Smooth muscle cell (in vitro differentiated cells): ENCODE measurements at regions not wholly inside any gene's neighbourhood (a gene's known extent, or its start where the extent isn't known, plus 50 kb on each side); places are given as distances from the start of the nearest gene placed in this dataset.

Experiments used
- DNase-seq: peaks from one replicate; lab custom pipeline; 2025; ENCODE audit not compliant: unreplicated experiment; lab: John Stamatoyannopoulos, UW
- H2AFZ ChIP-seq: fragments of 200-600 bp; sonication (generic); 2 replicates; pipeline ENCODE4 v1.6.0; 2016; ENCODE audit warnings: antibody characterized with exemption, low read depth, mild to moderate bottlenecking
- H3F3A ChIP-seq: fragments of 200-600 bp; sonication (generic); 2 replicates; pipeline ENCODE4 v1.6.0; 2017; ENCODE audit warnings: antibody characterized with exemption, low read depth
- H3K27ac ChIP-seq: fragments of 200-600 bp; sonication (generic); 2 replicates; pipeline ENCODE4 v1.5.1; 2016; ENCODE audit warnings: low read depth, mild to moderate bottlenecking
- H3K27me3 ChIP-seq: fragments of 200-600 bp; sonication (generic); 2 replicates; pipeline ENCODE4 v1.6.1; 2016; ENCODE audit warnings: low read depth, mild to moderate bottlenecking
- H3K36me3 ChIP-seq: fragments of 200-600 bp; sonication (generic); 2 replicates; pipeline ENCODE4 v1.5.1; 2016; ENCODE audit warnings: low read depth
- H3K4me1 ChIP-seq: fragments of 200-600 bp; sonication (generic); 2 replicates; pipeline ENCODE4 v1.5.1; 2016; ENCODE audit warnings: low read depth
- H3K4me2 ChIP-seq: fragments of 200-600 bp; sonication (generic); 2 replicates; pipeline ENCODE4 v1.6.0; 2016; ENCODE audit warnings: mild to moderate bottlenecking
- H3K4me3 ChIP-seq: fragments of 200-600 bp; sonication (generic); 2 replicates; pipeline ENCODE4 v1.5.1; 2016; ENCODE audit warnings: mild to moderate bottlenecking
- H3K79me2 ChIP-seq: fragments of 200-600 bp; sonication (generic); 2 replicates; pipeline ENCODE4 v1.6.0; 2016; ENCODE audit warnings: low read depth, mild to moderate bottlenecking
- H3K9ac ChIP-seq: fragments of 200-600 bp; sonication (generic); 2 replicates; pipeline ENCODE4 v1.6.0; 2016; ENCODE audit warnings: low read depth
- H3K9me3 ChIP-seq: fragments of 200-600 bp; sonication (generic); replicated peaks from 2 replicates; pipeline ENCODE4 v1.5.1; 2016; ENCODE audit warnings: low read depth
- H4K20me1 ChIP-seq: fragments of 200-600 bp; sonication (generic); 2 replicates; pipeline ENCODE4 v1.6.0; 2016; ENCODE audit warnings: low read depth
- WGBS: methylation state at CpG from one replicate; pipeline ENCODE4 v1.1.7; 2016; ENCODE audit warnings: low lambda C conversion rate; 5-methylcytosine and 5-hydroxymethylcytosine counted together
- TF ChIP-seq, protein P1 (sequence below): fragments of 200-600 bp; sonication (generic); IDR thresholded peaks from 2 replicates; pipeline ENCODE4 v1.5.1; 2017; ENCODE audit warnings: borderline replicate concordance, mild to moderate bottlenecking, antibody characterized with exemption; ENCODE audit not compliant: insufficient read depth, poor library complexity, severe bottlenecking

DNA sequence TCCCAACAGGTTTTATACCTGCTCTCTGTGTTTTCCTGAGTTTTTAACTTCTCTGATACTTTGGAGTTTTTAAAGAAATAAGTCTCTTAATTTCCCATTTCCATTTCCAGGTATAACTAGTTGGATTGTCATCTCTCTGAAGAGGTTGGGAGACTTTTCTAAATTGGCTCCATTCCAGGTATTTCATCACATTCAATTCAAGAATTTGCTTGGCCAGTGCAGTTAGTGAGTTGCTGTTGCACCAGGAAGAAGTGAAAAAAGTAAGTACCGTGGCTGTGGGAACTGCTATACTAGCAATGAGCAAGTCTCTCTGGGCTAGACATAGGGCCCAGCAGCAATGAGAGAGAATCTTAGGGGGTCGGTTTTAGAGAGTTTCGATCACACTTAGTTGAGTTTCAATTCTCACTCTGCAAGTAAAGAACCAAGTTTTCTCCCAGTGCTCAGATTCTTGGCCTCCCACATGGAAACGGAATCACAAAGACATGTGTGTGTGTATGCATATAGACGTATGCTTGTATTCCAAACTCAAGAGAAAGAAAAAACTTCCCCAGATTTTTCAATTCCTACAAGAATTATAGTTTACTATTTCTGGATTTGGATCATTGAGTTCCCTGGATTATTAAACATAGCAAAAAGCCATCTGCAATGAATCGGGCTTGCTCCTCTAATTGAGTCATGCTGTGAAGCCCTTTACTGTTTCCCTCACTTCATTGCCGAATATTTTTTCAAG is 894.4 kb downstream of the BCL11A start:
- H3K4me1 ChIP-seq: no peaks in the 10 kb centered on the region
- no peaks in the 10 kb centered on the region for H4K20me1 ChIP-seq
- no peak overlapping the region for H3K9ac ChIP-seq
- no peaks in the 10 kb centered on the region for H3K27me3 ChIP-seq
- no peak overlapping the region for H3K27ac ChIP-seq
- TF ChIP-seq, protein P1, sequence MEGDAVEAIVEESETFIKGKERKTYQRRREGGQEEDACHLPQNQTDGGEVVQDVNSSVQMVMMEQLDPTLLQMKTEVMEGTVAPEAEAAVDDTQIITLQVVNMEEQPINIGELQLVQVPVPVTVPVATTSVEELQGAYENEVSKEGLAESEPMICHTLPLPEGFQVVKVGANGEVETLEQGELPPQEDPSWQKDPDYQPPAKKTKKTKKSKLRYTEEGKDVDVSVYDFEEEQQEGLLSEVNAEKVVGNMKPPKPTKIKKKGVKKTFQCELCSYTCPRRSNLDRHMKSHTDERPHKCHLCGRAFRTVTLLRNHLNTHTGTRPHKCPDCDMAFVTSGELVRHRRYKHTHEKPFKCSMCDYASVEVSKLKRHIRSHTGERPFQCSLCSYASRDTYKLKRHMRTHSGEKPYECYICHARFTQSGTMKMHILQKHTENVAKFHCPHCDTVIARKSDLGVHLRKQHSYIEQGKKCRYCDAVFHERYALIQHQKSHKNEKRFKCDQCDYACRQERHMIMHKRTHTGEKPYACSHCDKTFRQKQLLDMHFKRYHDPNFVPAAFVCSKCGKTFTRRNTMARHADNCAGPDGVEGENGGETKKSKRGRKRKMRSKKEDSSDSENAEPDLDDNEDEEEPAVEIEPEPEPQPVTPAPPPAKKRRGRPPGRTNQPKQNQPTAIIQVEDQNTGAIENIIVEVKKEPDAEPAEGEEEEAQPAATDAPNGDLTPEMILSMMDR: no peak
- H3K4me2 ChIP-seq: no peak overlapping the region
- no peaks in the 10 kb centered on the region for H3F3A ChIP-seq
- no peaks in the 10 kb centered on the region for H3K9me3 ChIP-seq
- 85% methylated on average over 7 of the region's 7 CpGs for WGBS
- H2AFZ ChIP-seq: no peak overlapping the region
- no peak for DNase-seq
- no peaks in the 10 kb centered on the region for H3K36me3 ChIP-seq
- no peak overlapping the region for H3K4me3 ChIP-seq
- H3K79me2 ChIP-seq: no peaks in the 10 kb centered on the region

DNA sequence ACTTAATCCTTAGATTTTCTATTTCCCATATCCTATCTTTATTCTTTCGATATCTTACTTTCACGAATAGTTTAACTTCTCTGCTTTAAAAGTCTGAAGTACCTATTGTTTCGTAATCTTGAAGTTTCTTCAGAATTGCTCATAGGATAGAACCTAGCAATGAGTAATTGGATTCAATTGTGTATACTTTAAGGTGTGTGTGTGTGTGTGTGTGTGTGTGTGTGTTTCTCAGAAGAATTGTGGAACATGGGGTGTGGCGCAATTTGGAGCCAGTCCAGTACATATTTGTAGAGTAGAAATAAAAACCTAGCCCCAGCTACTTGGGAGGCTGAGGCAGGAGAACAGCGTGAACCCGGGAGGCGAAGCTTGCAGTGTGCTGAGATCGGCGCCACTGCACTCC is 897.6 kb downstream of the BCL11A start:
- H3K36me3 ChIP-seq: no peaks in the 10 kb centered on the region
- DNase-seq: no peak
- no peak overlapping the region for H3K27ac ChIP-seq
- WGBS: 94% methylated on average over 9 of the region's 9 CpGs
- H3F3A ChIP-seq: no peaks in the 10 kb centered on the region
- H3K4me2 ChIP-seq: no peak overlapping the region
- H3K27me3 ChIP-seq: no peaks in the 10 kb centered on the region
- TF ChIP-seq, protein P1: no peak
- H3K79me2 ChIP-seq: no peaks in the 10 kb centered on the region
- no peaks in the 10 kb centered on the region for H4K20me1 ChIP-seq
- no peak overlapping the region for H3K4me3 ChIP-seq
- no peak overlapping the region for H2AFZ ChIP-seq
- H3K4me1 ChIP-seq: no peaks in the 10 kb centered on the region
- H3K9me3 ChIP-seq: no peaks in the 10 kb centered on the region
- no peak overlapping the region for H3K9ac ChIP-seq

DNA sequence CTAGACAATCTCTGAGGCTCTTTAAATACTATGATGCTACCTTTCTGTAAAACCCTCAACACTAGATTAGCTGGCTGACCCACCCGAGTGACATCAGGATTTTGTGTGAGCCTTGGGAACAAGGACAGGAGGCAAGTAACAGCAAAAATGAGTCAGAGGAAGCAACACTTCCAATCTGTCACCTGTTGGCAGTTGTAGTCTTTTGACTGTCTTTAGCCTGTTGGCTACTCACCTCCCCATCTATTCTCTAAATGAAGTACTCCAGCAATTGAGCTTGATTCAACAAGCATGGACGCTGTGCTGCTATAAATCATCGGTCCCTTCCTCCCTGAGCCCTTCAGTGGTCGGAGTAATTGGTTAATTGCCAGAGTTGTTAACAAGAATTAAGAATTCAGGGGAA is 898.7 kb downstream of the BCL11A start:
- WGBS: 47% methylated on average over 4 of the region's 4 CpGs
- Histone ChIP-seq H3K4me2 (no peak overlapping the region), H3K4me3 (no peak overlapping the region)

DNA sequence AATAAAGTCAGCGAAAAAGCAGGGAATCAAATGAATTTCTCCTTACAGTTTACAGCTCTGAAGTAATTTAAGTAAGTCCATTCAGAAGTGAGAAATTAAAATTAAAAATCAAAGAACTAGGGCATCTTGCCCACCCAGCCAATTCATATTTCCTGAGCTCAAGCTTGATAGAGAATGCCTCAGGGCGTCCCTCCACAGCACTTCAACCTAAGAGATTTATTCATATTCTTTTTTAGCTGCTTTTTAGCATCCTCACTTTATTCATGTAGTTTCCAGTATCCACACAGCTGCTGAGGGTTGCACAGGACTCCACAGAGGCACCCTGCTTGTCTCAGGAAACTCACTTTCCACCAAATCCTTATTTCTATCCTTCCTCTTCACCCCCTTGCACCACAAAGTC is 900.3 kb downstream of the BCL11A start:
- 38% methylated on average over 2 of the region's 2 CpGs for WGBS
- Histone ChIP-seq H3K79me2 (no peaks in the 10 kb centered on the region), H3K9me3 (no peaks in the 10 kb centered on the region), H3K4me1 (no peaks in the 10 kb centered on the region), H3K4me2 (no peak overlapping the region), H3K4me3 (no peak overlapping the region), H3K27ac (no peak overlapping the region), H4K20me1 (no peaks in the 10 kb centered on the region), H2AFZ (no peak overlapping the region), H3K36me3 (no peaks in the 10 kb centered on the region), H3F3A (no peaks in the 10 kb centered on the region), H3K27me3 (peaks cover 4% of the 10 kb centered on the region), H3K9ac (no peak overlapping the region)
- TF ChIP-seq, protein P1: no peak
- DNase-seq: no peak

More for the DNA sequence above, 898.7 kb downstream of the BCL11A start:
- Histone ChIP-seq H3K27ac (no peak overlapping the region), H3K9me3 (no peaks in the 10 kb centered on the region), H3K4me1 (no peaks in the 10 kb centered on the region), H3K9ac (no peak overlapping the region), H2AFZ (no peak overlapping the region), H4K20me1 (no peaks in the 10 kb centered on the region), H3F3A (no peaks in the 10 kb centered on the region), H3K79me2 (no peaks in the 10 kb centered on the region), H3K36me3 (no peaks in the 10 kb centered on the region), H3K27me3 (peaks cover 2% of the 10 kb centered on the region)
- TF ChIP-seq, protein P1: no peak
- no peak for DNase-seq
